NCI-H2227 (cell line): ENCODE measurements at regions not wholly inside any gene's neighbourhood (a gene's known extent, or its start where the extent isn't known, plus 50 kb on each side); places are given as distances from the start of the nearest gene placed in this dataset.
"Not testable (repeated sequence)": the region's sequence is repeated elsewhere in the genome, so short reads cannot be mapped to it uniquely, and the experiment has no call there.

Experiments
- DNase-seq: peaks from one replicate; lab custom pipeline; 2025; ENCODE audit not compliant: unreplicated experiment; lab: John Stamatoyannopoulos, UW

DNA sequence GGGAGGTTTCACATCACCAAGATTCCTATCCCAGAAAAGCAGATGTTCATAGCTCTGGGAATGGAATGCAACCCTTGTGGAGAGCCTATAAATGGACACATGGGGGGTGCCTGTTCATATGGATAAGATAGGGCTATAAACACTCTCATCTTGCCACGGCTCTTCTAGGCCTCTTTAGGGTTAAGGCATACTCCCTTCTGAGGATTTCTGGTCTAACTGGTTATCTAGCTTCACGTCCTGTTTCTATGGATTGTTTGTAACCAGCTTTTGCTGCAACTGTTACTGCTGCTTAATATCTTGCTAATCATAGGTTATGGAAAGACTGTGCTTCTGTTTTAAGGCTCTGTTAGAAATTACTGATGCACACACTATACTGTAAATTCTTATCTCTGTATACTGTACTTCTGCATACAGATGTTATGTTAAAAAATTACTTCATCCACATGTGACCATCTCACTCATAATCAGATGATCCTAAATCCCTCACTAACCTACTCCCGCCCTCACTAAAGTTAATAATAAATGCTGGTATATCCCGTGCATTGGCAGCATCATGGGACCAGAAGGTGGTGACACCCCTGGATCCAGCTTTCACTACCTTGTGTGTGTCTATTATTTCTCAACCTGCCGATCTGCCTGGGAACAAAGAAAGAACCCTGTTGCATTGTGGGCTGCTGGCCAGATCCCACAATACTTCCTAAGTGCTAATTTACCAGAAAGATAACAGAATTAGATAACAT, 68.7 kb downstream of the PRKAB2 start:
- DNase-seq = not testable (repeated sequence)

DNA sequence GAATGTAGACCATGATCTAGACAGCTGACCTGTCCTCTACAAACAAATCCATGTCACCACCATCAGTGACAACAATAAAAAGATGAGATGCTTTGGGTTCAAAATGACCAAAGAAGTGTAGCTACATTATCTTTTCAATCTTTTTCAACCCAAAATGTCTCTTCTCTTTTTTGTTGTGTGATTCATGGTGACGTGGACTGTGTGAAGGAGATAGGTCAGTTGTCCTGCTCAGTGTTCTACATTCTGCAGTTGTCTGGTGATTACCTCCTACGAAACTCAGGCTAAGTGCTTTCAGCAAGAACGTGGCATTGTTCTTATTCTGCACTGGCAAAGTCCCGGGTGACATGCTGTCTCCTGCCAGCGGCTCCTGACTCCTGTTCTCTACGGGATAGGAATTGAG, 73.1 kb downstream of the PRKAB2 start:
- no peak for DNase-seq

DNA sequence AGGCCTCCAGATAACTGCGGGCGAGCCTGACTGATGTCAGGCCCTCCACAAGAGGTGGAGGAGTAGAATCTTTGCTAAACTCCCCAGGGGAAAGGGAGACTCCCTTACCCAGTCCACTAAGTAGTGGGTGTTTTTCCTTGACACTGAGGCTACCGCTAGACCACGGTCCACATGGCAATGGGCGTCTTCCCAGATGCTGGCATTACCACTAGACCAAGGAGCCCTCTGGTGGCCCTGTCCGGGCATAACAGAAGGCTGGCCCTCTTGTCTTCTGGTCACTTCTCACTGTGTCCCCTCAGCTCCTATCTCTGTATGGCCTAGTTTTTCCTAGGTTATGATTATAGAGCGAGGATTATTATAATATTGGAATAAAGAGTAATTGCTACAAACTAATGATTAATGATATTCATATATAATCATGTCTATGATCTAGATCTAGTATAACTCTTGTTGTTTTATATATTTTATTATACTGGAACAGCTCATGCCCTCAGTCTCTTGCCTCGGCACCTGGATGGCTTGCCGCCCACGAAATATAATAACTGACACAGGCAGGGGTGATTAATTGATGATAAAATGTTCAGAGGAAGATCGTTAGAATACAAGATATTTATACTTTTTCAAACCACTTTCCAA, 73.8 kb downstream of the PRKAB2 start:
- peak; percentile 49 for DNase-seq

DNA sequence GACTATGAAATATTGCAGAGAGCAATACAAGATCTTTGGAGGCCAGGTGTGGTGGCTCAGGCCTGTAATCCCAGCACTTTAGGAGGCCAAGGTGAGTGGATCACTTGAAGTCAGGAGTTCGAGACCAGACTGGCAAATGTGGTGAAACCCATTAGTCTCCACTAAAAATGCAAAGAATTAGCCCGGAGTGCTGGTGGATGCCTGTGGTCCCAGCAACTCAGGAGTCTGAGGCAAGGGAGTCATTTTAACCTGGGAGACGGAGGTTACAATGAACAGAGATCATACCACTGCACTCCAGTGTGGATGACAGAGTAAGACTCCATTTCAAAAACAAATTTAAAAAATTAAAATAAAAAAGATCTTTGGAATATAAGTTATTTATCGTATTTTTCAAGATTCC, 76.6 kb downstream of the PRKAB2 start:
- no peak for DNase-seq

DNA sequence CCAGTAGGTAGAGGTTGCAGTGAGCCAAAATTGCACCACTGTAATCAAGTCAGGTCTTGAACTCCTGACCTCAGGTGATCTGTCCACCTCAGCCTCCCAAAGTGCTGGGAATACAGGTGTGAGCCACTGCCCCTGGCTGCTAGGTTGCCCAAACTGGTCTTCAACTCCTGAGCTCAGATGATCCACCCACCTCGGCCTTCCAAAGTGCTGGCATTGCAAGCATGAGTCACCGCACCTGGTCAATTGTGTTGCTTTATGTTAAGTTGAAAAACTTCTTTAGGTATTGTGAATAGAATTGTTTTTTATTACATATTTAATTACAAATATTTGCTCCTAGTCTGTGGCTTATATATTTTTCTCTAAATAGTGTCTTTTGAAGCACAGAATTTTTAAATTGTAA, 80.5 kb downstream of the PRKAB2 start:
- no peak for DNase-seq

DNA sequence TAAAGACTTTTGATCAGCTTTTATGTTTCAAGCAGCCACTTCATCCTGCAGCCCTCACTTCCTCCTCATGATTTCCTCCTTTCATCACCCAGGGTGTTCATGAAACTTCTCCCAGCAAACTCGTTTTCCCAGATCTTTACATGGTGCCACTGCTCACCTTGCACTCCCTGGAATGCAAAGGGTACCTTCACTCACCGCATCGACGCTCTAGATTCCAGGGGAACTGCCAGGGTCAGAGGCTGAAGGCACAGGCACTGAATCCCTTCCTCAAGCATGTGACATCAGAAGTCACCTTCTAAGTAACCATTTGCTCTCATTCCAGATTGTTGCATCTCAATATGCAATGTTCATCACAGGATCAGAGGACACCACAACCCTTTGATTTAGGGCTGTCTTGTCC, 82.8 kb downstream of the PRKAB2 start:
- DNase-seq = no peak

DNA sequence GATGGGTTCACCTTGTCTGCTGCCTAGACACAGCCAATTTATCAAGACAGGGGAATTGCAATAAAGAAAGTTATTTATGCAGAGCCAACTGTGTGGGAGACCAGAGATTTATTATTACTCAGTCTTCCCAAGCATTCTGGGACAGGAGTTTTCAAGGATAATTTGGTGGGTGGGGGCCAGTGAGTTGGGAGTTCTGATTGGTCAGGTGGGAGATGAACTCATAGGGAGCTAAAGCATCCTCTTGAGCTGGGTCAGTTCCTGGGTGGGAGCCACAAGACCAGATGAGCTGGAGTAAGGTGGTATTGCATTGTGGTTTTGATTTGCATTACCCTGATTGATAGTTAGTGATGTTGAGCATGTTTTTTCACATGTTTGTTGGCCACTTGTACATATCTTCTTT, 86.1 kb downstream of the PRKAB2 start:
- no peak for DNase-seq

DNA sequence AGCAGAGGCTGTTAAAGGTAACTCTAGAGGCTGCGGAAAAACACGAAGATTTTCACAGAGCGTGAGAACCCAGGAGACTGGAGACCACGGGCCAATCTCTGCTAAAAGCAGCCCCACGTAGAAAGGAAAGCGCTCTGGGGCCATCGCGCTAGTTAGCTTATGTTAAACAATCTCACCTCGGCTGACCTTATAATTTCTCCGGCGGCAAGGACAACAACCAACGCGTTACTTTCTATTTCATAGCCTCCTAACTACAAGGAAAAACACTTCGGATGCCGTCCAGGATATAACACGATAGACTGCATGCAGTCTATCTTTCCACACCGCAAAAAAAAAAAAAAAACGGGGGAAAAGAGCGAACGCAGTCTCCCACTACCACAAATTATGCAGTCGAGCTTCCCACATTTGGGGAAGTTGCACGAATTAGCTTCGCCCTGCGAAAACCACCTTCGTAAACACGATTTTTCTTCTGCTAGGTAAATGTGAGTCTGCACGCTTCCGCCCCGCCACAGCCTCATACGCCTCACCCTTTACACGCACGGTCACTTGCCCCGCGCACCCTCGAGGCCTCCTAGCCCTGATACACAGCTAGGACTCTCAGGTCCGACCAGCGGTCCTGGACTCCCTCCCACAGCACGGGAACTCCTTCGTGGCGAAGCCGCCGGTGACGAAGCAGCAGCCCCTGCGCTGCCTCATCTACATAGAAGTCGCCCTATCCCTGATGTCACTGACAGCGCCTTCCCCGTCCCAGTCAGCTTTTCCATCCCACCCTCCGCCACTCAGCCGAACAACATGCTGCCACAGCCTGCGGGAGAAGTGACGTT, 87.8 kb downstream of the PRKAB2 start:
- peak; percentile 88 for DNase-seq

DNA sequence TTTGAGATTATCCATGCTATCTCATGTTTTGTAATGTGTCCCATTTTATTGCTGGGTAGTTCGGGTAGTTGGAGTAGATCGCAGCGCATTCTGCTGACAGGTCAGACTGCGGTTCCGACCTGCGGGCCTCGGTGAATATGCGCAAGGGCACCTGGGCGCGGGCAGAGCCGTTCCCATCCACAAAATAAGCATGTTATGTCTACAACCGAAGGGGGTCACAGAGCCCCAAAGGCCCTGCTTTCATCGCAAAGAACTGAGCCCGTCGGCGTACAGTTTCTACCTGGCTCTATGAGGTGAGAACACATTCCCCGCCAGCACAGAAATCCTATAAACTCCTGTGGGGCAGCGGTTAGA, 88.4 kb downstream of the PRKAB2 start:
- peak; percentile 37 for DNase-seq

DNA sequence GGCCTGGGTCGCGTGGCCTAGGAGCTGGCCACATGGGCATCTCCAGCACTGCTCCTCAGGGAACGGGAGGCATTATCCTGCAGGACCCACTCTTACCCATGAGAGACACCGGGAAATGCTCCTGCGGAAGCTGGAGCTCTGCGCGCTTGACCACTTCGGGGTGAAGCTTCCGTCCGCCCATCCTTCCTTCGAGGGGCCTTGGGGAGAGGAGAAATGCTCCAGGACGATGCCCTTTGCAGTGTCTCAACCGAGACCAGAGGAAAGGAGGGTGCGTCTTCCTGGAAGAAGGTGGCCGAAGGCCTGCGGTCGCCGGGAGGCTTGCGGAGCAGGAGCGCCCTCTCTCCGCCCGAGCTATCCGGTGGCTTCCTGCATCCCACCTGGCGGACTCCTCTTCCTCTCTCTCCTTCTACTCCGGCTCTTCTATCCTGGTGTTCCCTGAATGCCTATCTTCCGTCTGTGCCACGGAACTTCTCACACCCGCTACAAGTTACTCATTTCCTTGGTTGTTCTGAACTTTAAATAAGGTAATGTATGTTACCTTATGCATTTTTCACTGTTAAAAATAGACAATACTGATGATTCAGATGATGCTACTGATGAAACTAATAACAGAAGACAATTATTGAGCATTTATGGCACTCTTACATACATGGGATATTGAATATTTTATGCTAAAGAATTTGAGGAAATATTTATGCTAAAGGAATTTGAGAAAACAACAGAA, 91.4 kb downstream of the PRKAB2 start:
- no peak for DNase-seq

DNA sequence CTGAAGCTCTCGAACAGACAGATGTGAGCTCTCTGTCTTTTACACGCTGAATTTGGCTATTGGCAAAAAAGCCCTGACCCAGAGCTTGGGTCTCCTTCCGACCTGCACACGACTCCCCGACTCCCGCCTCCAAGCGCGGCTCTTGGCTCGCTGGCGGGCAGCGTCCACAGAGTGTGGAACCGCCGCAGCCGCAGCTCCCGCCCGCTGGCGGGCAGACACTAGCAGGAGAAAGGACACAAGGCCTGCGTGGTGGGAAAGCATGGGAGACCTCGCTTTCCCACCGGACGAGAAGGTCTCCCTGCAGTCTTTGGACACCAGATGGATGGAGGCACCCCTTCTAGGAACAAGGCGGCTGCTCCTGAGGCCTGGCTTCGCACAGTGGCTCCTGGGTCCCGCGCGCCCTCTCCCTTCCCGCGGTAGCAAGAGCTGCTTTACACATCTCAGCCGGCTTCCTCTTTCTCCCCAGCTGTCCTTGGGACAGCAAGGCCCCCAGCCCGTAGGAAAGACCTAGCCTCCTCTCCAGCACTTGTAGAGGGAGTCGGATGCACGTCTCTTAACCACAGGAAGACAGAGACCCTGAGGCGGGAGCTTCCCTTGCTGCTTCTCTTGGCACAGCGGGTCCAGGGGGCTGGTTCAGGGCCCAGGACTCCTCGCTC, 92.1 kb downstream of the PRKAB2 start:
- DNase-seq = no peak

DNA sequence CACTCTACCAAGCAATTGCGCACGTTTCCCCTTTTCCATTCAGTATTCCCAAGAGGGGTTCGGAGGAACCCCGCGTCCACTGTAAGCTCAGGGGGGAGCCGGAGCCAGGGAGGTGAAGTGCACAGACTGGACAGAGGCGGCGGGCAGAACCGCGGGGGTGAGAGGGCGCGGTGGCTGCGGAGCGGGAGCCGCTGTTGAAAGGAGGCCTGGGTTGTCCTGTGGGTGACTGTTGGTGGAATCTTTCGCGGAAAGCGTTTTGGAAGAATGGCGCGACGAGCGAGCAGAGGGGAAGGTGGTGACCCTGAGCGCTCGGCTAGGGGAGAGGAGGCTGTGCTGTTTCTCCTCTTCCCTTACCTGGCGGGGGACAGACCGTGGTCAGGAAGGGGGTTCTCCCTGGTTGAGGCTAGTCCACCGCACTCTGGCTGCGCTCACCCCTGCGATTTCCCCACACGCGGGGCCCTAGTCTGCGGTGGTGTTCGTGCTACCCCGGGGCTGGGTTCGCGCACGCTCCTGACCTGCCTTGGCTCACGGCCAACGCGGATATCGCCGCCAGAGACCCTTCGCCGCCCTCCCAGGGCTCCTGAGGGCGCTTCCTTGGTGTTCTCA, 92.8 kb downstream of the PRKAB2 start:
- DNase-seq = no peak

DNA sequence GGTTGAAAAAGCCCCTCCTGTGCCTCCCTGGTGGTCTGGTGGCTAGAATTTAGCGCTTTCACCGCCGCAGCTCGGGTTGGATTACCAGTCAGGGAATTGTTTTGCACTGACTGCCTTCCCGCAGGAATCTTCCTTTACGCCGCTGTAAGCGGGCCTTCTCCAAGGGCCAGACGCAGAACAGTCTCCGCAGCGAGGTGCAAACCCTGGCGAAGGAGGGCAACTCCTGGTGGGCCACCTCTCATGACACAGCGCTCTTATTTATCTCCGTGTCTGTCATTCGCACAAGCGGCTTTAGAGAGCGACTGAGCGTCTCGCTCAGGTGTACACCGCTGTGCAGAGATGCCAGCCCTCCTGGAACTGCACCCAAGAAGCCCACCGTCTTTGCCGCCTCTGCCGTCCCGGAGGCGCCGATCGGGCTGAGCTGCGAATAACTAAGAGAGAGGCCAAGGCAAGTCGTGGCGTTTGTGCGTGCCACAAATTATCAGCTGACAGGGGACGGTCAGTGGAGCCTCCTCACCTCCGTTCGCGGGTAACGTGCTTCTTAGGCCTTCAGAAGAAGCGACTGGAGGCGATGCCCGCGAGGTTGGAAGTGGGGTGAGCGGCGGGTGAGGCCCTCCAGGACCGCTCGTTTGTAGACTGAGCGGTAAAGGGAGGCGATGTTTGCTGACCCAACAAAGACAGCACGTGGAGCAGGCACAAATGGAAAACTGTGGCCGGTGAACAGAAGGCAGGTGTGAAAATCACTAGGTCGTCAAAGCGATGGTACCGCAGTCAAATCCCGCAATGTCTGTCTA, 93.5 kb downstream of the PRKAB2 start:
- DNase-seq = no peak

DNA sequence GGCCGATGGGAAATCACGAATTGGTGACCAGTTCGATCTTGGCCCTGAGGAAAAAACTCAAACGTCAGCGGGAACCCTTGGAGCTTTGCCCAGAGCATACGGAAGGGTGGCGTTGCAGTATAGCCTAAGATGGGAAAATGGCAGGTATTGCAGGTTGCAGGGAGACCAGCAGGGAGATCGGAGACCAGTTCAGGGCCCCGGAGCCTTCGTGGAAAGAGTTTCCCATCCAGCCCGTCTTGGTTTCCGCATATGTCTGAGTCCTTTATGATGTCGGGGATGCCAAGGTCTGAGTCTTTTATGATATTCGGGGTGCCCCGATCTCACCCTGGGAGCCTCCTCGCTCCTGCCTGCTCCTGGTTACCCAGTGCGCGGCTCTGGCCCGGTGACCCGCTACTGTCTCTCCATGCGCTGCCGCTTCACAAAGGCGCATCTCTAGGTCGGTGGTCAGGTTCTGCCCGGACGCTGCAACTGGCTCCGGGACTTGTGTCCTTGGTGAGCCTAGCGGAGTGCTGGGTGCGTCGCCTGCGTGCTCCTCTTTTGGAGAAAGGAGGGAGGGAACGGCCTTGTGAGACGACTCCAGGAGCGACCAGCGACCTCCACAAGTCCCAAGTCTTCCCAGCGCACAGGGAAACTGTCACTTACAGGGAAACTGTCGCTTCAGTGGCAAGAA, 94.2 kb downstream of the PRKAB2 start:
- DNase-seq = no peak

DNA sequence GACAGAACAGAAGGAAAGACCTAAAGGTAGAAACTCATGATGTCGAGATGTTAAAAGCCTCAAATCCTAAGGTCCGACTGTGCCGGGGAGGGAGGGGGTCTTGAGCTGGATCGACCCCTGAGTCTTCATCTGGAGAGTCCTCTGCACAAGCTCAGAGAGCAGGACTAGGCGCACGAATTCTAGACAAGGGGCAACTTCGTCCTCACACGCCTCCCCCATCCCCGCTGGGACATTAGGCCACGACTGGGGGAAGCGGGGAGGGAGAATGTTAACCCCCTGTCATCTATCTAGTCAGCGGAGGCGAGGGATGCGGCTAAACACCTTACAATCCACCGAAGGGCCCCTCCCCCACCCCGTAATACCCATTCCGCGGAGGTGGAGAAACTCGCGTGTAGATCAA, 94.7 kb downstream of the PRKAB2 start:
- no peak for DNase-seq

DNA sequence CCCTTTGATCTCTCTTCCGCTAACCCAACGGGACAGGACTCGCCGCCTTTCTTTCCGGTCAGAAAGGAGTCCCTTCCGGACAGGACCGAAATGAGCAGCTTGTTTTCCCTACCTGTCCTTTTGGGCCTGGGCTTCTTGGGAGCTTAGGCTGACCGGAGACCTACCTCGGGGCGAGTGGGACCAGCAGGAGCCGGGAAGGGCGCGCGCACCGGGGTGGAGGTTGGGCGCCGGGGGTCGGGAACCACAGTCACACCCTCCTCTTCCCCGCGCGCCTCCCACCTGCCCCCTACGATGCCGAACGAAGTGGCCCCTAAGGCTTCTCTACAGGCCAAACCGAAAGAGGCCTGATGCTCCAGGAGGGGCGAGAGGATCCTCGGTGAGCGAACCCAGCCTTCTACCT, 95.2 kb downstream of the PRKAB2 start:
- no peak for DNase-seq

DNA sequence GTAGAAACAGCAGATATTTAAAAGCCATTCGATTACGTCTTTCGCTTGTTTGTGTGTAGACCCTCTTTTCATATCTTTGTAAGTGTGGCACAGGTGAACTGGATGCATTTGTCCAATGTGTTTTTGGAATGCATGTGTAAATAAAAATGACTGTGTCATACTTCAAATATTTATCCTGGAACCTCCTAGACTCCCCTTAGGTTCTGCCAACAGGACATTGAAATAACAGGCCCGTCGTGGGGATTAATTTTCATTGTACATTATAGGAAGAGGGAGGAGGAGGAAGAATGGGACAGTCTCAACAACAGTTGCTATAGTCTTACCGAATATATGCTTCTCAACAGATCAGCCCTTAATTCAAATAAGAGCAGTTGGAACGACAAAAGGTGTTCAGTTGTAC, 95.8 kb downstream of the PRKAB2 start:
- DNase-seq = no peak

DNA sequence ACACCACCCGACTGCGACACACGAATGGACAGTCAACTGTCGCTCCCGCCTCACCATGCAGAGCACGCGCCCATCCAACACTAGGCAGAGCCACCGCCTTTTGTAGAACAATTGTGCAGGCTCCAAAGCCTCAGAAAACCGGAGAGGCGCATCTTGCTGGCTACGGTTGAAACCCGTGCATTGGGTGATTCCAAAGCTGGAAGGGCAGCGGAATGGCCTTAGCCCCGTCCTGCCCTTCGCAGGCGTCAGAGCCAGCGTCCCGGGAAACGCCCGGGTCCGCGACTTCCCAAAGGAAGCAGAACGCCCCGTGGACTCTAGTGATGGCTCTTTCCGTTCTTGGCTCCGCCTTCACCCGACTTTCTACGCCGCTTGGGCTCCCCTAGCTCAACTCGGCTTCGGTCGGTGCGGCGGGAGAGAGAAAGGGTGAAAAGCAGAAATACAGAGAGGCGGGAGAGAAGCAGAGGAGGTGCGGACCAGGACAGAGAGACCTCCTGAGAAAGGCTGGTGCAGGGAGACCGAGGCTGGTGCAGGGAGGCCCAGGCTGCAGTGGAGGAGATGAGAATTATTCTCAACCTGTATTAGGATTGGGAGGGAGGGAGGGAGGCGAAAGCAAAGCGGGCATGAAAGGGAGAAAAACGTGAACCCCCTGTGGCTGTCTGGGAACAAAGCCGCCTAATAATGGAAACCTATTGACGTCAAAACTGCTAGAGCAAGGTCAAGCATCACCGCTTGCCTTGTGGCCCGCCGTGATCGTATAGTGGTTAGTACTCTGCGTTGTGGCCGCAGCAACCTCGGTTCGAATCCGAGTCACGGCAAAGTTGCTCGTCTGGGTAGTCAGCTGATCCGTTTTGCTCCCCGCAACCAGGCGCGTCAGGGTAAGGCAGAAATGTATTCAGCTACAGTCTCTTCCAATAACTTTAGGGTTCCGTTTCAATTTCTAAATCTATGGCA, 99.5 kb downstream of the PRKAB2 start:
- DNase-seq = peak; percentile 88
